Gastrocnemius medialis (tissue), 4 donors: ENCODE measurements at regions not wholly inside any gene's neighbourhood (a gene's known extent, or its start where the extent isn't known, plus 50 kb on each side); places are given as distances from the start of the nearest gene placed in this dataset.

Experiments used
- ATAC-seq, 2 donors: fragments of 150-250 bp; one replicate each; pipeline ENCODE4 v1.9.1; 2016
- DNase-seq, 2 donors: peaks; one replicate each; pipeline ENCODE4 v3.0.0-alpha.2; 2019
- H3K27ac ChIP-seq, 4 donors: fragments of 200-600 bp; sonication (generic); 1 replicate in 1 of 4; 2 replicates in 3 of 4; pipeline ENCODE4 v1.5.1; 2016 to 2018; ENCODE audit warnings: mild to moderate bottlenecking in 2 of 4, moderate library complexity in 1 of 4
- H3K27me3 ChIP-seq, 3 donors: fragments of 200-600 bp; sonication (generic) in 2 of 3; 1 replicate in 1 of 3; 2 replicates in 2 of 3; pipeline versions ENCODE4 v1.5.1 to v1.6.0; 2016 to 2019; ENCODE audit warnings: mild to moderate bottlenecking in 1 of 3, moderate library complexity in 1 of 3
- H3K36me3 ChIP-seq, 2 donors: fragments of 200-600 bp; sonication (generic) in 1 of 2; one replicate each; pipeline ENCODE4 v1.5.1; 2017 to 2018
- H3K4me1 ChIP-seq, 2 donors: fragments of 200-600 bp; sonication (generic) in 1 of 2; one replicate each; pipeline ENCODE4 v1.5.1; 2016 to 2017; ENCODE audit warnings: mild to moderate bottlenecking in 2 of 2
- H3K4me3 ChIP-seq, 4 donors: fragments of 200-600 bp; sonication (generic) in 3 of 4; 1 replicate in 1 of 4; 2 replicates in 3 of 4; pipeline ENCODE4 v1.5.1; 2016 to 2019; ENCODE audit warnings: mild to moderate bottlenecking in 2 of 4
- H3K9me3 ChIP-seq, 3 donors: fragments of 200-600 bp; sonication (generic) in 2 of 3; 1 replicate in 1 of 3; 2 replicates in 2 of 3; pipeline ENCODE4 v1.5.1; 2016 to 2019
- POLR2A ChIP-seq, 2 donors: fragments of 450-650 bp; IDR thresholded peaks; one replicate each; pipeline ENCODE4 v1.6.1; 2017; ENCODE audit warnings: antibody characterized with exemption in 2 of 2, mild to moderate bottlenecking in 2 of 2, moderate library complexity in 2 of 2
- in situ Hi-C, 4 donors: fragments of 200-750 bp; cut with MboI; loops; one replicate each; pipeline versions ENCODE4 v1.15.0 to v1.8.0; 2017; ENCODE audit warnings: low sequenced_read_pairs in 4 of 4
- intact Hi-C: fragments of 100-400 bp; cut with DNase I; formaldehyde crosslinking; loops from one replicate; pipeline ENCODE4 v1.15.1; 2023; ENCODE audit warnings: low total_unique reads
- TF ChIP-seq, protein P1 (sequence below), 5 experiments: fragments of 450-650 bp in 3 of 5; fragments of 200-600 bp in 2 of 5; sonication (generic) in 2 of 5; IDR thresholded peaks in 4 of 5; conservative IDR thresholded peaks in 1 of 5; 1 replicate in 4 of 5; 2 replicates in 1 of 5; pipeline ENCODE4 v1.5.1; 2016 to 2019; ENCODE audit warnings: antibody characterized with exemption in 5 of 5, mild to moderate bottlenecking in 3 of 5, moderate library complexity in 3 of 5

DNA sequence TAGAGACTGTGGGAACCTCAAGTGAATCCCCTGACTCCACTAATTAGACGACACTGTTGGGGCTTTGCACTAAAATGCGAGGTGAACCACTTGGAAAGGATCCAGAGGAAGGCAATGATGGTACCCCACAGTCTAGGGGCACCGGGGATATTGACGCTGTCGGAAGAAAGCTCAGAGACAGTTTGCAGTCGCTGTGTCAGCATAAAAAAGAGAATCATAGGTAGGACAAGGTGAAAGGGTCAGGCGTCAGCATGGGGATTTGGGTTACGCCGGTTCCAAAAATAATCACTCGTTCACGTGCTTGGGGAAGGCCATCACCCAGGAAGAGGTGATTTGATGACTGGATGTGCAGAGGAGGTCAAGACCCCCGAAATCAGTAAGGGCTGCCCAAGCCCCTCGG lies 598.0 kb upstream of the NOX3 start:
- DNase-seq (no peak), ATAC-seq (no peak)
- no peaks in the 10 kb centered on the region for H3K9me3 ChIP-seq
- intact Hi-C loops (no loop called here), in situ Hi-C loops (no loop called here)
- H3K36me3 ChIP-seq, result no peaks in the 10 kb centered on the region
- no peaks in the 10 kb centered on the region for H3K27me3 ChIP-seq
- no peak overlapping the region for H3K4me3 ChIP-seq
- TF ChIP-seq POLR2A (IDR thresholded peaks at IDR 0.05), result no peak
- TF ChIP-seq, protein P1, sequence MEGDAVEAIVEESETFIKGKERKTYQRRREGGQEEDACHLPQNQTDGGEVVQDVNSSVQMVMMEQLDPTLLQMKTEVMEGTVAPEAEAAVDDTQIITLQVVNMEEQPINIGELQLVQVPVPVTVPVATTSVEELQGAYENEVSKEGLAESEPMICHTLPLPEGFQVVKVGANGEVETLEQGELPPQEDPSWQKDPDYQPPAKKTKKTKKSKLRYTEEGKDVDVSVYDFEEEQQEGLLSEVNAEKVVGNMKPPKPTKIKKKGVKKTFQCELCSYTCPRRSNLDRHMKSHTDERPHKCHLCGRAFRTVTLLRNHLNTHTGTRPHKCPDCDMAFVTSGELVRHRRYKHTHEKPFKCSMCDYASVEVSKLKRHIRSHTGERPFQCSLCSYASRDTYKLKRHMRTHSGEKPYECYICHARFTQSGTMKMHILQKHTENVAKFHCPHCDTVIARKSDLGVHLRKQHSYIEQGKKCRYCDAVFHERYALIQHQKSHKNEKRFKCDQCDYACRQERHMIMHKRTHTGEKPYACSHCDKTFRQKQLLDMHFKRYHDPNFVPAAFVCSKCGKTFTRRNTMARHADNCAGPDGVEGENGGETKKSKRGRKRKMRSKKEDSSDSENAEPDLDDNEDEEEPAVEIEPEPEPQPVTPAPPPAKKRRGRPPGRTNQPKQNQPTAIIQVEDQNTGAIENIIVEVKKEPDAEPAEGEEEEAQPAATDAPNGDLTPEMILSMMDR (IDR thresholded peaks at IDR 0.05 in 4 of 5, conservative IDR thresholded peaks at IDR 0.05 in 1 of 5), result no peak
- H3K27ac ChIP-seq, result no peak overlapping the region
- no peaks in the 10 kb centered on the region for H3K4me1 ChIP-seq

DNA sequence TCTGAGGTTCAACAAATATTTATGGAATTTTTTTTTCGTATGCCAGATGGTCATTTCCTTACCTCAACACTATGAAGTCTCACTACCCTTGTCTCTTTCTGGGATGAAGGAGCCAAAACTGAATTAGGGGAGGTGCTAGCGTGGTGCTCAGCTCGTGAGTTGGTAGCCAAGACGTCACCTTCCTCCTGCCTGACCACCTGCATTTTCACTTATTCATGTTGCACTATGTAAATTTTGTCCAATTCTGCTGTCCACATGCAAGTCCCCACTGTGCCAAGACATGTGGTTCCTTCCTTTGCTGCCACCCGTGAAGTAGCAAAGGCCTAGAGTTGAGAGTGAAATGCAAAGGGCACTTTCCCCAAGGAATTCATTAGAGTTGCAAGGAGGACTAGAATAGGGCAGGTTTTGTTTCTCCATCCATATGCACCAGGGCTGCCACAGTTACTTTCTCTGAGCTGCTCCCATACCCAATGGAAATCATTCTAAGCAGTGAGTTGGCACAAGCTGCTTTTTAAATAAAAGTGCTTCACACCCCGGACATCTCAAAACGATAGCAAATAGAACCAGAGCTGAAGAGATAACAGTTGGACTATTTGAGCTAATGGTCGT lies 591.3 kb upstream of the NOX3 start:
- no peak for DNase-seq
- Histone ChIP-seq H3K4me1 (no peaks in the 10 kb centered on the region), H3K27me3 (no peaks in the 10 kb centered on the region), H3K36me3 (no peaks in the 10 kb centered on the region), H3K4me3 (no peak overlapping the region), H3K27ac (no peak overlapping the region), H3K9me3 (no peaks in the 10 kb centered on the region)
- ATAC-seq, result no peak
- in situ Hi-C loops, result no loop called here
- no peak for TF ChIP-seq POLR2A (IDR thresholded peaks at IDR 0.05)
- TF ChIP-seq, protein P1 (IDR thresholded peaks at IDR 0.05 in 4 of 5, conservative IDR thresholded peaks at IDR 0.05 in 1 of 5), result no peak
- intact Hi-C loops, result no loop called here

DNA sequence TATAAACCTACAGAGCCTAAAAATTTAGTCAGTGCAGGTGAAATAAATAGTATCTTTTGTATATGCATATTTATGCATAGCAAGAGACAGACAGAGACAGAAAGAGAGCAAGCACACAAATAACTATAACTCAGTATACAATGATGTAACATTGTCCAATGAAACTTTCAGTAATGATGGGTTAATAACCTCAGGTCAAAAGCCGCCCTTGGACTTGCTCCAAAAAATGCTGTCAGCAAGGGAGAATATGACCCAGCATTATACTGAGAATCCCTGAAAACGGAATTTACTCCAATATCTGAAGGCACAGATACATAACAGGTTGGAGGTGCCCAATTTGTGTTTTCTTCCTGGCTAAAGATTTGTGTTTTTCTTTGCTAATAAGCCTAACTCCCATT lies 590.6 kb upstream of the NOX3 start:
- H3K4me3 ChIP-seq, result no peak overlapping the region
- in situ Hi-C loops (no loop called here), intact Hi-C loops (no loop called here)
- no peaks in the 10 kb centered on the region for H3K4me1 ChIP-seq
- DNase-seq (no peak), ATAC-seq (no peak)
- H3K27ac ChIP-seq, result no peak overlapping the region
- no peaks in the 10 kb centered on the region for H3K27me3 ChIP-seq
- TF ChIP-seq, protein P1 (IDR thresholded peaks at IDR 0.05 in 4 of 5, conservative IDR thresholded peaks at IDR 0.05 in 1 of 5), result no peak
- no peak for TF ChIP-seq POLR2A (IDR thresholded peaks at IDR 0.05)
- no peaks in the 10 kb centered on the region for H3K36me3 ChIP-seq
- H3K9me3 ChIP-seq, result no peaks in the 10 kb centered on the region

DNA sequence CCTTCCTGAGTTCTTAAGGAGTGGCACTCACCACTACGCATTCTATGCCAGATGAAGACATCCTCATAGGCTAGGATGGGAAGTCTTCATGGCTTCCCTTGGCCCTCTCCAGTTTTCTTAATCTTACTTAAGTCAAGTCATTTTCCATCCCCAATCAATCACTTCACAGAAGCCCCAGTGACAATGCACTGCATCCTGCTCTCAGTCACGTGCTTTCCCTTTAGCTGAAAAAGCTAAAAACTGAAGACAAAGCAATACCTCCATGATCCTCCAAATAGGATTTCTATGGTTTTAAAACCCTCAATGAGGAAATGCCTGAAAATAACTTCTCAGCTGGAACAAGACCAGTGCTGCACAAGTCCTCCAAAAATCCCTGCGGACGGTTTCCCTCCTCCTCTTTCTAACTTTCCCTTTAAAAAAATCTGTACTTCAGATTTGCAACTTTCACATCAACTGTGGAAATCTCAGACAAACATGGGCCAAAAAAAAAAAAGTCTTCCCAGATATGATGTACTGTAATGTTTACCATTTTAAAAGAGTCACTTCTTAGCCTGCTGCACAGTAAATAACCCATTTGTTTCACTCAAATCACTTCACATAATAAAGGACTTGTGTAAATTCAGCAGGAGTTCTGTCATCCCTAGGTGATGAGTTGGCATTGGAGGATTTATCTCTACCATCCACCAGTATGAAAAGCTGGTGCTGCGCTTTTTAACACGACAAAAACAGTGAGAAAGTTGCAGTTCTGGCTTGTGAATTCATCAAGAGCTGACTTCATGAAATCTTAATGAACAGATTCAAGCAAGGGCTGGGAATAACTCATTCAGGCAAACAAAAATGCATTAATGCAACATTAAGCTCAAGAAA lies 590.0 kb upstream of the NOX3 start:
- H3K4me3 ChIP-seq, result no peak overlapping the region
- no peaks in the 10 kb centered on the region for H3K27me3 ChIP-seq
- H3K9me3 ChIP-seq, result no peaks in the 10 kb centered on the region
- no peaks in the 10 kb centered on the region for H3K4me1 ChIP-seq
- DNase-seq (no peak), ATAC-seq (no peak)
- no peak overlapping the region for H3K27ac ChIP-seq
- intact Hi-C loops, result no loop called here
- no peaks in the 10 kb centered on the region for H3K36me3 ChIP-seq
- in situ Hi-C loops, result no loop called here
- TF ChIP-seq, protein P1 (IDR thresholded peaks at IDR 0.05 in 4 of 5, conservative IDR thresholded peaks at IDR 0.05 in 1 of 5), result no peak
- TF ChIP-seq POLR2A (IDR thresholded peaks at IDR 0.05), result no peak
